GM18519 (cell line): ENCODE measurements at regions not wholly inside any gene's neighbourhood (a gene's known extent, or its start where the extent isn't known, plus 50 kb on each side); places are given as distances from the start of the nearest gene placed in this dataset.

Experiments used
- ATAC-seq: cut with Tn5 transposase; IDR thresholded peaks from one replicate; pipeline ENCODE4 v1.9.1; 2021; ENCODE audit warnings: mild to moderate bottlenecking, moderate library complexity; ENCODE audit not compliant: unreplicated experiment, low FRiP score

DNA sequence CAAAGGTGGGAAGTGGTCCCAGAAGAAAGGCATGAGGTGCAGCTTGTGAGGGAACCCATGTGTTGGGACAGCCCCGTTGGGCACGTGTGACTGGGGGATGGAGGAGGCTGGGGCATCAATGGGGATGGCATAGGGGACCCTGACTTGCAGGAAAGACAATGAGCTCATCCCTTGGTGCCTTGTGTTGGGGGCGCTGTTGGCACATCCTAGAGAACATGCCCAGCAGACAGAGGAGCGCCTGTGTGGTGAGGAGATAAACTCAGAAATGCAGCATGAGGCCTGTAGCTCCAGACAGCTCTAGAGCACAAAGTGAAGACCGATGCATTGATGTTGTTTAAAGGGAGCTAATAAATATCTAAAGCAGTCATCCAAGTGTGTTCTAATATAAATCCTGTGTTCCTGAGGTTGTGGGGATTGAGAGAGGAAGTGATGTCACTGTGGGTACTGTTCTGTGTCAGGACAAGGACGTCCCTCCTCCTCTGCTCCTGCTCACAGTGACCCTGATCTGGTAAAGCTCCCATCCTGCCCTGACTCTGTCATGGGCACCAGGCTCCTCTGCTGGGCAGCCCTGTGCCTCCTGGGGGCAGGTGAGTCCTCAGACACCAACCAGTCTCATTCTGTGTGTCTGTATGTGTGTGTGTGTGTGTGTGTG, 126.1 kb upstream of the PRSS58 start:
- ATAC-seq, result no peak

- no peak for ATAC-seq
Measured at GRCh38 chr7:142381727-142382390, 124.0 kb upstream of the PRSS58 start.

GRCh38 chr7:142380069-142380468, 122.2 kb upstream of the PRSS58 start:
- ATAC-seq, result no peak

DNA sequence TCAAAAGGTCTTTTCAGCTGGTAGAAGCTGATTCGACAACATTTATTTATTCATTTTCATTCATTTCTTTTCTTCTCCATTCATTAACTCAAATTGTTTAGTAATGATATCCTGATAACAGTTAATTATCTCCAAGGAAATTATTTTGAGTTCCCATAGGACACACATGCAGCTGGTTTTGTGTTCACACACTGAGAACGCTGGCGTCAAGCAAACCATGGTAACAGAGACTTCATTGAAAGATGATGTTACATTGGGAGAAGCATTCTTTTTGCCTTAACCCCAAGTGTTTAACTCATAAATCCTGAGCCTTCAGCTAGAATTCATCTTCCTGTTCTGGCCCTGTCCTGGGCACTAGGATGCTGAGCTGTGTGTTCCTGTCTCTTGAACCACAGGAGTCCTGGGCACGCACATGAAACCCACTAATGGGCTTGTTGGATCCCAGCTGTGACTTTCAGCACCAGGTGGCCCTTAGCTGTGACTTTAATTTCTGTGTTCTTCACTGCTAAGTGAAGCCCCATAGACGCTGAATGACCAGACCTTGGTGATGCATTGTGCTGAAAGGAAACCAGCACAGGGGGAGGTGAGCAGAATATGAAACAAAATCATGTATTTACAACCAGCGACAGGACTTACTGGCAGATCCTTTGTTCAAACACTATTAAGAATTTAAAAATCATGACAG, 121.5 kb upstream of the PRSS58 start:
- ATAC-seq, result no peak

DNA sequence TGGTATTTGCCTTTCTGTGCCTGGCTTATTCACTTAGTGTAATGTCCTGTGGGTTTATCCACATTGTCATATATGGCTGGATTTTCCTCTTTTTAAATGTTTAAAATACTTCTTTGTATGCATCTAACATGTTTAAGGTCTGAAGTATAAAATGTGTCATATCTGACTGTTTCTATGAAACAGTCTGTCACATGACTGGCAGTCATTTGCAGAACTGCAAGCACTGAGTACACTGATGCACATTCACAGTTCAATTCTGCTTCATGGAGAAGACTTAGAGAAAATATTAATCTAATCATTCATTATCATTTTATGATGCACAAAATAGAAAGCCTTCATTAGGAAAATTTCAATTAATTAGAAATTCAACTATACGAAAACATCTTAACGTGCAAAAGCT, 119.7 kb upstream of the PRSS58 start:
- no peak for ATAC-seq

- no peak for ATAC-seq
Measured at GRCh38 chr7:142376356-142376997, 118.6 kb upstream of the PRSS58 start.

GRCh38 chr7:142375710-142376313, 118.0 kb upstream of the PRSS58 start:
- ATAC-seq, result no peak

- no peak for ATAC-seq
Measured at GRCh38 chr7:142372727-142373126, 114.9 kb upstream of the PRSS58 start.

GRCh38 chr7:142371586-142372377, 113.9 kb upstream of the PRSS58 start:
- no peak for ATAC-seq

DNA sequence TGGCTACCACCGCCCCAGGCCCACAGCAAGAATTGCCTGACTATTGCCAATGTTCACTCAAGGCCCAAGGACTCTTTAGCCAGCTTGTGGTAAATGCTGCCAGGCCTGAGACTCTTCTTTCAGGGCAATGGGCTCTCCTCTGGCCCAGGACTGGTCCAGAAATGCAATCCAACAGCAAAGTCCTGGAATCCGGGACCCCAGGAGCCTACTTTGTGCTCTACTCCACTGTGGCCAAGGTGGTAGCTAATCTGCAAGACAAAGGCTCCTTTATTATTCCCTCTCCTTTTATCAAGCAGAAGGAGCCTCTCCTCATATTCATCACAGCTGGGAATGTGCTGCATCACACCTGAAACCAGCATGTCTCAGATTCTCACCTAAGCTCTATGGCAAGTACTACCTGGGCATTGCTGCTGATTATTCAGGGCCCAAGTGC, 107.6 kb upstream of the PRSS58 start:
- no peak for ATAC-seq

GRCh38 chr7:142364551-142364950, 106.7 kb upstream of the PRSS58 start:
- ATAC-seq, result no peak

- ATAC-seq, result no peak
Measured at GRCh38 chr7:142362349-142362748, 104.5 kb upstream of the PRSS58 start.

GRCh38 chr7:142359694-142360279, 101.9 kb upstream of the PRSS58 start:
- ATAC-seq, result no peak

GRCh38 chr7:142357953-142358520, 100.2 kb upstream of the PRSS58 start:
- ATAC-seq, result peak; percentile 89

- ATAC-seq, result no peak
Measured at GRCh38 chr7:142356166-142356565, 98.3 kb upstream of the PRSS58 start.

- no peak for ATAC-seq
Measured at GRCh38 chr7:142355328-142355727, 97.5 kb upstream of the PRSS58 start.

DNA sequence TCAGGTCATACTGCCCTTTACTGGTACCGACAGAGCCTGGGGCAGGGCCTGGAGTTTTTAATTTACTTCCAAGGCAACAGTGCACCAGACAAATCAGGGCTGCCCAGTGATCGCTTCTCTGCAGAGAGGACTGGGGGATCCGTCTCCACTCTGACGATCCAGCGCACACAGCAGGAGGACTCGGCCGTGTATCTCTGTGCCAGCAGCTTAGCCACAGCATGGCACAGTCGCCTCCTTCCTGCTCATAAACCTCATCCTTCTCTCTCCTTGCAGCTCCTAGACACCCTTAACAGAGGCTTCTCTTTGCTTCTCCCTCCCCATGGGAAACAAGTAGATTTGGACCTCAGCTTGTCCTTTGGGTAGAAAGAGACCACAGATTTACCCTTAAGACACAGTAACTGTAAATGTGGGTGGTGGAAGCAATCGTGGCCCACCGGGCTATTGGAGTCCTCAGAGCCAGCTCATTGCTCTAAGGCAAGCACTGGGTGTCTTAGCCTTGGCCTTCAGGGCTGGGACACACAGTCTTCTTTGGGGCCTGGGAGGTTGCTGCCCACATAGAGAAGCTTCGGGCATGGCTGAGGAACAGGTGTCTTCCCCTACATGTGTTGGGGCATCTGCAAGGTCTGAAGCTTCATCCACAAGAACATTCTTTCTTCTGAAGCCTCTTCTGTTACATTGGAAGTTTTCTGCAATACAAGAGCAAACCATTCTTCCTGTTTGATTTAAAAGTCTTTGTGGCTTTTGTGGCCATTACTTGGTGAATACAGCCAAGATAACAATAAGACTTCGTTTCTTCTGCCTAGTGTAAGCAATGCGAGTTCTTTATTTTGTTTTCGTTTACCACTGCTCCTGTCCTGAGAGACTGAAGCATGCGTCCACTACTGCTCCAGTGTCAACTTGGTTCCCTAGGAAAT, 95.5 kb upstream of the PRSS58 start:
- ATAC-seq, result no peak

DNA sequence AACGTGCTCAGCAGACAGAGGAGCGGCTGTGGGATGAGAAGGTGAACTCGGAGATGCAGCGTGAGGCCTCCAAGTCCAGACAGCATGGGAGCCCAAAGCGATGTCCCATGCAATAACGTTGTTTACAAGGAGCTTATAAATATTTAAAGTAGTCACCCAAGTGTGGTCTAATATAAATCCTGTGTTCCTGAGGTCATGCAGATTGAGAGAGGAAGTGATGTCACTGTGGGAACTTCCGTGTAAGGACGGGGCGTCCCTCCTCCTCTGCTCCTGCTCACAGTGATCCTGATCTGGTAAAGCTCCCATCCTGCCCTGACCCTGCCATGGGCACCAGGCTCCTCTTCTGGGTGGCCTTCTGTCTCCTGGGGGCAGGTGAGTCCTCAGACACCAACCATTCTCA, 94.7 kb upstream of the PRSS58 start:
- no peak for ATAC-seq
